Adrenal gland (tissue), 5 donors: ENCODE measurements at regions not wholly inside any gene's neighbourhood (a gene's known extent, or its start where the extent isn't known, plus 50 kb on each side); places are given as distances from the start of the nearest gene placed in this dataset.
"Not testable (repeated sequence)": the region's sequence is repeated elsewhere in the genome, so short reads cannot be mapped to it uniquely, and the experiment has no call there.

Source experiments
- CTCF ChIP-seq, 6 experiments: fragments of 450-650 bp in 4 of 6; fragments of 200-600 bp in 2 of 6; sonication (generic) in 1 of 6; IDR thresholded peaks; 1 replicate in 5 of 6; 2 replicates in 1 of 6; pipeline versions ENCODE4 v1.5.1 to v1.8.0; 2016 to 2021; ENCODE audit warnings: antibody characterized with exemption in 6 of 6, mild to moderate bottlenecking in 2 of 6, moderate library complexity in 1 of 6
- POLR2A ChIP-seq, 2 donors: fragments of 450-650 bp; IDR thresholded peaks; one replicate each; pipeline ENCODE4 v1.6.1; 2017; ENCODE audit warnings: antibody characterized with exemption in 2 of 2, mild to moderate bottlenecking in 2 of 2, moderate library complexity in 1 of 2
- donor health status: DM: no; HTN: no; CAD: no.

GRCh38 chr7:45440776-45441175 is 133.4 kb upstream of the ADCY1 start:
- TF ChIP-seq CTCF, POLR2A (IDR thresholded peaks at IDR 0.05): not testable (repeated sequence)
